Panc1 (cell line): ENCODE measurements at regions not wholly inside any gene's neighbourhood (a gene's known extent, or its start where the extent isn't known, plus 50 kb on each side); places are given as distances from the start of the nearest gene placed in this dataset.
A peak's percentile ranks its signal among the peaks of the same experiment; 100 is the strongest.

Experiments
- ATAC-seq: fragments of 200-7000 bp; cut with Tn5 transposase; 2 replicates; pipeline ENCODE4 v1.9.1; 2020; ENCODE audit warnings: mild to moderate bottlenecking, moderate library complexity
- BruUV-seq: library from RNA; stranded (reverse); fragments of 400-500 nt; replicated peaks from 2 replicates; lab custom pipeline; 2021; lab: Mats Ljungman, UMichigan
- CTCF ChIA-PET: fragments of 300-600 bp; sonication (Branson Sonifier 250); formaldehyde crosslinking; loops from one replicate; lab custom pipeline; 2022; ENCODE audit warnings: antibody characterized with exemption; lab: Charles Lee
- POLR2A ChIA-PET: fragments of 300-600 bp; sonication (Branson Sonifier 250); formaldehyde crosslinking; loops from one replicate; lab custom pipeline; 2022; ENCODE audit warnings: antibody characterized with exemption; lab: Charles Lee
- DNase-seq: peaks from one replicate; pipeline ENCODE4 v3.0.0-alpha.2; 2010; ENCODE audit warnings: low read depth, low spot score
- H3K27ac ChIP-seq: 2 replicates; pipeline ENCODE4 v1.5.1; 2011; ENCODE audit warnings: mild to moderate bottlenecking, low read length, inconsistent platforms
- H3K27me3 ChIP-seq: fragments of 200-500 bp; sonication (Bioruptor generic); 2 replicates; pipeline ENCODE4 v1.6.0; 2014; ENCODE audit warnings: low read length, inconsistent platforms; ENCODE audit not compliant: control insufficient read depth, insufficient read depth
- H3K36me3 ChIP-seq: fragments of 200-500 bp; sonication (Bioruptor generic); 2 replicates; pipeline ENCODE4 v1.5.1; 2014; ENCODE audit warnings: inconsistent platforms, mild to moderate bottlenecking, low read length, moderate library complexity; ENCODE audit not compliant: control insufficient read depth, insufficient read depth
- H3K4me1 ChIP-seq: 2 replicates; pipeline ENCODE4 v1.5.1; 2011; ENCODE audit warnings: inconsistent platforms, mild to moderate bottlenecking, low read length, moderate library complexity; ENCODE audit not compliant: control insufficient read depth, insufficient read depth
- H3K4me3 ChIP-seq, 2 experiments: 2 replicates each; pipeline ENCODE4 v1.5.1; 2011 to 2012; ENCODE audit warnings: low read depth in 2 of 2, low read length in 2 of 2, mild to moderate bottlenecking in 2 of 2, inconsistent platforms in 1 of 2, moderate library complexity in 1 of 2
- H3K9me3 ChIP-seq: fragments of 200-500 bp; sonication (Bioruptor generic); 2 replicates; pipeline ENCODE4 v1.5.1; 2014; ENCODE audit warnings: low read depth, mild to moderate bottlenecking, inconsistent platforms, low read length, moderate library complexity; ENCODE audit not compliant: control insufficient read depth, insufficient read depth
- CTCF ChIP-seq: fragments of 450-650 bp; IDR thresholded peaks from 2 replicates; pipeline ENCODE4 v1.5.1; 2017; ENCODE audit warnings: mild to moderate bottlenecking
- POLR2AphosphoS5 ChIP-seq: IDR thresholded peaks from 2 replicates; pipeline ENCODE4 v1.6.1; 2012; ENCODE audit warnings: mild to moderate bottlenecking, low read depth, low read length, moderate library complexity
- REST ChIP-seq, 2 experiments: IDR thresholded peaks; 2 replicates each; pipeline ENCODE4 v1.6.1; 2011 to 2012; ENCODE audit warnings: low read depth in 2 of 2, control low read depth in 1 of 2, low read length in 1 of 2, mild to moderate bottlenecking in 1 of 2, moderate library complexity in 1 of 2; ENCODE audit not compliant: insufficient read depth in 1 of 2
- SIN3A ChIP-seq: IDR thresholded peaks from 2 replicates; pipeline ENCODE4 v1.6.1; 2012; ENCODE audit warnings: low read depth, mild to moderate bottlenecking, low read length, moderate library complexity, borderline replicate concordance; ENCODE audit not compliant: insufficient read depth
- TCF7L2 ChIP-seq: IDR thresholded peaks from 2 replicates; pipeline ENCODE4 v1.6.1; 2011; ENCODE audit warnings: mild to moderate bottlenecking, low read depth, low read length, inconsistent platforms
- in situ Hi-C: cut with HindIII; loops from 2 replicates; pipeline ENCODE4 v1.10.0; 2016; ENCODE audit warnings: low sequenced_read_pairs, low pct_unique_long_range_greater_than_20kb
- intact Hi-C: fragments of 100-400 bp; cut with micrococcal nuclease; formaldehyde crosslinking; loops from one replicate; pipeline ENCODE4 v1.10.0; 2022; ENCODE audit not compliant: unreplicated experiment

GRCh38 chr4:156388826-156389225, 435.2 kb upstream of the CTSO start:
- intact Hi-C loops, result no loop called here

GRCh38 chr4:156378033-156378665, 424.5 kb upstream of the CTSO start:
- no peak overlapping the region for H3K27ac ChIP-seq
- POLR2A ChIA-PET, result no interaction called here
- in situ Hi-C loops (no loop called here), intact Hi-C loops (no loop called here)
- no peak for ATAC-seq
- no peaks in the 10 kb centered on the region for H3K4me1 ChIP-seq
- CTCF ChIA-PET, result no interaction called here
- no peaks in the 10 kb centered on the region for H3K9me3 ChIP-seq
- no peaks in the 10 kb centered on the region for H3K36me3 ChIP-seq
- no peak for DNase-seq
- no peaks in the 10 kb centered on the region for H3K27me3 ChIP-seq
- BruUV-seq, result no TSS peak
- H3K4me3 ChIP-seq, result no peak overlapping the region
- TF ChIP-seq CTCF, result peak; percentile 38
- no peak for TF ChIP-seq TCF7L2
- no peak for TF ChIP-seq REST (IDR thresholded peaks at IDR 0.05; ENCODE audit: insufficient read depth in 1 of 2, low read depth in 2 of 2, low read length in 1 of 2)

More at GRCh38 chr4:156388826-156389225, 435.2 kb upstream of the CTSO start:
- ATAC-seq, result no peak
- no peak for DNase-seq
- in situ Hi-C loops, result no loop called here
- no peak overlapping the region for H3K4me3 ChIP-seq
- H3K4me1 ChIP-seq, result no peaks in the 10 kb centered on the region
- no TSS peak for BruUV-seq
- CTCF ChIA-PET, result no interaction called here
- POLR2A ChIA-PET, result no interaction called here
- no peak overlapping the region for H3K27ac ChIP-seq
- no peak for TF ChIP-seq REST (IDR thresholded peaks at IDR 0.05; ENCODE audit: insufficient read depth in 1 of 2, low read depth in 2 of 2, low read length in 1 of 2)
- TF ChIP-seq POLR2AphosphoS5, result no peak
- TF ChIP-seq CTCF, result no peak
- TF ChIP-seq SIN3A, result no peak
- H3K27me3 ChIP-seq, result no peaks in the 10 kb centered on the region
- H3K9me3 ChIP-seq, result no peaks in the 10 kb centered on the region
- H3K36me3 ChIP-seq, result no peaks in the 10 kb centered on the region
